ENCODE measurements at regions not wholly inside any gene's neighbourhood (a gene's known extent, or its start where the extent isn't known, plus 50 kb on each side); places are given as distances from the start of the nearest gene placed in this dataset.
A peak's percentile ranks its signal among the peaks of the same experiment; 100 is the strongest.
"Not testable (repeated sequence)": the region's sequence is repeated elsewhere in the genome, so short reads cannot be mapped to it uniquely, and the experiment has no call there.

GRCh38 chr11:34783816-34784317, 132.3 kb downstream of the APIP start:
- in situ Hi-C loops (cut with HindIII; ENCODE audit: low sequenced_read_pairs): no loop called here
- TF ChIP-seq, protein P1, sequence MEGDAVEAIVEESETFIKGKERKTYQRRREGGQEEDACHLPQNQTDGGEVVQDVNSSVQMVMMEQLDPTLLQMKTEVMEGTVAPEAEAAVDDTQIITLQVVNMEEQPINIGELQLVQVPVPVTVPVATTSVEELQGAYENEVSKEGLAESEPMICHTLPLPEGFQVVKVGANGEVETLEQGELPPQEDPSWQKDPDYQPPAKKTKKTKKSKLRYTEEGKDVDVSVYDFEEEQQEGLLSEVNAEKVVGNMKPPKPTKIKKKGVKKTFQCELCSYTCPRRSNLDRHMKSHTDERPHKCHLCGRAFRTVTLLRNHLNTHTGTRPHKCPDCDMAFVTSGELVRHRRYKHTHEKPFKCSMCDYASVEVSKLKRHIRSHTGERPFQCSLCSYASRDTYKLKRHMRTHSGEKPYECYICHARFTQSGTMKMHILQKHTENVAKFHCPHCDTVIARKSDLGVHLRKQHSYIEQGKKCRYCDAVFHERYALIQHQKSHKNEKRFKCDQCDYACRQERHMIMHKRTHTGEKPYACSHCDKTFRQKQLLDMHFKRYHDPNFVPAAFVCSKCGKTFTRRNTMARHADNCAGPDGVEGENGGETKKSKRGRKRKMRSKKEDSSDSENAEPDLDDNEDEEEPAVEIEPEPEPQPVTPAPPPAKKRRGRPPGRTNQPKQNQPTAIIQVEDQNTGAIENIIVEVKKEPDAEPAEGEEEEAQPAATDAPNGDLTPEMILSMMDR (IDR thresholded peaks at IDR 0.05; ENCODE audit: low read depth, low read length, missing control alignments): no peak
- H3K4me3 ChIP-seq (ENCODE audit: low read depth, low read length): no peak overlapping the region
- DNase-seq (ENCODE audit: low read depth): no peak

DNA sequence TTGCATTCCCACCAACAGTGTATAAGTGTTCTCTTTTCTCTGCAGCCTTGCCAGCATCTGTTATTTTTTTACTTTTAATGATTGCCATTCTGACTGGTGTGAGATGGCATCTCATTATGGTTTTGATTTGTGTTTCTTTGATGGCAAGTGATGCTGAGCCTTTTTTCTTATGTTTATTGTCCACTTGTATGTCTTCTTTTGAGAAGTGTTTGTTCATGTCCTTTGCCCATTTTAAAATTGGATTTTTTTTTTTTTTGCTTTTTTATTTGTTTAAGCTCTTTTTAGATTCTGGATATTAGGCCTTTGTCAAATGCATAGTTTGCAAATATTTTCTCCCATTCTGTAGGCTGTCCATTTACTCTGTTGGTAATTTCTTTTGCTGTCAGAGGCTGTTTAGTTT, 134.4 kb downstream of the APIP start:
- in situ Hi-C loops (cut with HindIII; ENCODE audit: low sequenced_read_pairs); DNase-seq (ENCODE audit: low read depth); H3K4me3 ChIP-seq (ENCODE audit: low read depth, low read length): not testable (repeated sequence)

DNA sequence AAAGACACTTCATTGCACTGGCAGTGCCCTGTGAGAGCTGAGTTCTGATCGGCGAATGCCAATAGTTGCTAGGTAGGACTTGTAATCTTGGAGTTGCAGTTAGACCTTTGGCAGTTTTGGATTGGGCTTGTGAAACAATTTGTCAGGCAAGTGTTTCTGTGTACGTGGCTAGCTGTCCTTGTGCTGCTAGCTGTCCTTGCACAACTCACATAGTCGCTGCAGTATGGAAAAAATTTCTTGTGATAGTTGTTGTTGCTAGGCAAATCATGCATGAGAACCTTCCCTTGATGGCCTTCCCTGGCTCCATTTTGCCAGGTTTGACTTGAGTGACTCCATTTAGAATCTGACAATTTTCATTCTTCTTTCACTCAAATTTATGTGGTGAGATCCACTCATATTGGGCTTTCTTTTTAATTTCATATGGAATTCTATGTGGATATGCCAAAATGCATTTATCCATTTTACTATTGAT, 140.7 kb downstream of the APIP start:
- TF ChIP-seq, protein P1 (IDR thresholded peaks at IDR 0.05; ENCODE audit: low read depth, low read length, missing control alignments): no peak

GRCh38 chr11:34774604-34775003, 141.6 kb downstream of the APIP start:
- no peak overlapping the region for H3K4me3 ChIP-seq (ENCODE audit: low read depth, low read length)
- in situ Hi-C loops (cut with HindIII; ENCODE audit: low sequenced_read_pairs): no loop called here
- TF ChIP-seq, protein P1 (IDR thresholded peaks at IDR 0.05; ENCODE audit: low read depth, low read length, missing control alignments): no peak
- DNase-seq (ENCODE audit: low read depth): no peak

More for the DNA sequence above, 140.7 kb downstream of the APIP start:
- in situ Hi-C loops (cut with HindIII; ENCODE audit: low sequenced_read_pairs): no loop called here
- DNase-seq (ENCODE audit: low read depth): no peak
- no peak overlapping the region for H3K4me3 ChIP-seq (ENCODE audit: low read depth, low read length)

DNA sequence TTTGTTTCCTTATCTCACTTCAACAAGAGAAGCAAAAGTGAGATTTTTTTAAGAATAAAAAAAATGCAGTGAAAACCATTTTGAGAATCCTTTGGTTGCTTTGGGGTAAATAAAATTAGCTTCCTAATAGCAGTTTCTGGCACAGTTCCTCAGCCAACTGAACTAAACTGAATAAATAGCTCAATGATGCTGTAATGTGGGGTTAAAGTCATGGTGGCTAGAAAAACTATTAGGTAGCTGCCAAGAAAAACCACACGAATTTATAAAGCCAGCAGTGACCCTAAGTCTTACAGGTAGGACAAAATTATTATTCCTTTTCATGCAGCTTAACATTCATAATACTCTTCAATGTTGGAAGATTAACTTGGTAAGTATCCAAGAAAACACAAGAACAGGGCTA, 142.4 kb downstream of the APIP start:
- no peak overlapping the region for H3K4me3 ChIP-seq (ENCODE audit: low read depth, low read length)
- TF ChIP-seq, protein P1 (IDR thresholded peaks at IDR 0.05; ENCODE audit: low read depth, low read length, missing control alignments): no peak
- peak; percentile 96 for DNase-seq (ENCODE audit: low read depth)
- in situ Hi-C loops (cut with HindIII; ENCODE audit: low sequenced_read_pairs): no loop called here

DNA sequence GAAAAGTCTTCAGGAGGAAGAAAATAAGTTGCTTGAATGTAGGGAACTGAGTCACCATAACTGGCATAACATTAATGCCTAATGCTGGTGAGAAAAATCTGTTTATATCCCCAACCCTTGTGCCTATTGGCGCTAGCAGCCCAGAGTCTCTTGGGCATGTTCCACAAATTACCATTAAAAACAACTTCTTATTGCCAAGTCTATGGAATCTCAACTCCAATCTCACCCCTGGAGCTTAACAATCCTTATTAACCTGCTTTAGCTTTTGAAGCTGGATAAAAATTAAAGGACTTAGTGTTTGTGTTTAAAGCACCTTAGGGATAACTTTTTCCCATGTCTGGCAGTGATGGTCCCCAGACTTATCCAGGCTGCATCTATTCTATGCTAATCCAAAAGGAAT, 143.0 kb downstream of the APIP start:
- in situ Hi-C loops (cut with HindIII; ENCODE audit: low sequenced_read_pairs): no loop called here
- no peak overlapping the region for H3K4me3 ChIP-seq (ENCODE audit: low read depth, low read length)
- no peak for DNase-seq (ENCODE audit: low read depth)
- TF ChIP-seq, protein P1 (IDR thresholded peaks at IDR 0.05; ENCODE audit: low read depth, low read length, missing control alignments): no peak

DNA sequence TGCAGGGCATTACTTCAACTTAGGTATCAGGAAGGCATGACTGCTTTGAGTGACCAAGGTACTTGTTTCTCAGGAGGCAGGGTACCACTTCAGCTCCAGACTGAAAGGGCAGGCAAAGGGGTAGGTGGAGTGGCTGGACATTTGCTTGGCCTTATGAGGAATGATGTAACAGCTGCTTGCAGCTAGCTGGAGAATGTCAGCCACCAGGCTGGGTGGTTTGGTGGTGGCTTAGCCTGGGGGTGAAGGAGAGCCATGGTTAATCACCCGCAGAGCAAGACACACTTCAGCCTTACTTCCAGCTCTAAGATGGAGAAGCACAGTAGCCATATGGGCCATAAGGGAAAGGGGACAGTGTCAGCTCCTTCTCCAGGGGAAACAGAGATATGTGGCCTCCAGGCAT, 146.1 kb downstream of the APIP start:
- in situ Hi-C loops (cut with HindIII; ENCODE audit: low sequenced_read_pairs): no loop called here
- TF ChIP-seq, protein P1 (IDR thresholded peaks at IDR 0.05; ENCODE audit: low read depth, low read length, missing control alignments): no peak
- H3K4me3 ChIP-seq (ENCODE audit: low read depth, low read length): no peak overlapping the region
- DNase-seq (ENCODE audit: low read depth): no peak
